LoVo (cell line): ENCODE measurements at regions not wholly inside any gene's neighbourhood (a gene's known extent, or its start where the extent isn't known, plus 50 kb on each side); places are given as distances from the start of the nearest gene placed in this dataset.
"Not testable (repeated sequence)": the region's sequence is repeated elsewhere in the genome, so short reads cannot be mapped to it uniquely, and the experiment has no call there.

Experiments
- DNase-seq: peaks from one replicate; pipeline ENCODE4 v3.0.0-alpha.2; 2016; ENCODE audit warnings: low spot score

DNA sequence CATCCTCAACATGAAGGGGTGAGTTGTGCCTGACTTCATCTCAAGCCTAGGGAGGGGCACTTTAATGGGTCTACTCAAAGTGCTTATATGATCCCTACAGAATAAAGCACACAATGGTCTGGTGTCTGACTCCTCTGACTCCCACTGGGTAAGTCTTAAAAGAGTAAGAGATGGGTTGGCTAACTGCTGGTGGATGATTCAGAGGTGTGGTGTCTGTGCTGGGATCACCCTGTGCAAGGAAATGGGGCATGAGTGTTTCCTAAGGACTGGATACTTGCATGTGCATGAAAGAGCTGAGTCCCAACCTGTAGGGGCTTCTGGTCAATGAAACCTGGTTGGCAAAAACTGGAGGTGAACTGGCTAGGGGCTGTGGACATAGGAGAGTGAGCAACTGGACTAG, 158.8 kb downstream of the IL20RB start:
- DNase-seq = no peak

DNA sequence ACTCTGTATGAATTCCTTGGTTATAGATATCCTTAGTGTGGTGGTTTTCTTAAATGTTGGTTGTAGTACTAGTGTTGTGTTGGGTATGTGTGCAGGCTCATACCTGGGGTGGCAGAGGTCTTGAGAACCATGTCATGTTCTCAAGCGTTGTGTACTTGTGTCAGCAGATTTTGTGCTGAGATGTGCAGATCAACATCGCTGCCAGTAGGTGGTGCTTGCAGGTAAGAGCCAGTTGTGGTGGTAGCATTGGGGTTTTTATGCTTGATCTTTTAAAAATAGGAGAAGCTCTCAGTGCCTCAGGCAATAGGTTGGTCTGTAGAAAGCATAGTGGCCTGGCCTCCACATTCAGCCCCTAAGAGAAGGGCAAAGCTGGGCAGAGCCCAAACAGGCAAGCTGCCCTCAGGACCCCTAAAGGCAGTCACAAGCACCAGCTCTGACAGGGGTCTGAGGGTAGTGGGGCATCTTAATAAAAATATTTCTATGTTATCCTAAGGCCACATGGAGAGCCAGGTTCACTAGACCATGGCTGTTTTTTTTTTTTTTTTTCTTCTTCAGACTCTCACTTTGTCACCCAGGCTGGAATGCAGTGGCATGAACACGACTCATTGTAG, 164.0 kb downstream of the IL20RB start:
- peak; percentile 6 for DNase-seq

DNA sequence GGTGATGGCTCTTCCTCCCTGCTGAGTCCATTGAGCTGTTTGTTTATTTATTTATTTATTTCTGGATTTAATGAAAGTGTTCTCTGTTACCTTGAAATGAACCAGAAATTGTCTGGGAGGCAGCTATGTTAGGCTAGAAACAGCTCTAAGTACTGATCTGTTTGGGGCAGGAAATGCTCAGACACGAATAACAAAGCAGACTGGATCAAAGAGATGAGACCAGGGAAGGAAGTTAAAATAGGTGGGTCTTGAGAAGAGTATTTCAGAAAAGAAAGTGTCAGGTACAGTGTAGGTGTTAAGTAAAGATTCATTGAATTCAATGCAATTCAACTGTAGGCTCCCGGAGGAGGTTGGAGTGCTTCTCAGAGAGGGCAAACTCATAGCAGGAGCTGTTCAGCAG, 173.3 kb downstream of the IL20RB start:
- DNase-seq = no peak

- no peak for DNase-seq
These were observed 176.6 kb downstream of the IL20RB start for GRCh38 chr3:137134431-137134830.

DNA sequence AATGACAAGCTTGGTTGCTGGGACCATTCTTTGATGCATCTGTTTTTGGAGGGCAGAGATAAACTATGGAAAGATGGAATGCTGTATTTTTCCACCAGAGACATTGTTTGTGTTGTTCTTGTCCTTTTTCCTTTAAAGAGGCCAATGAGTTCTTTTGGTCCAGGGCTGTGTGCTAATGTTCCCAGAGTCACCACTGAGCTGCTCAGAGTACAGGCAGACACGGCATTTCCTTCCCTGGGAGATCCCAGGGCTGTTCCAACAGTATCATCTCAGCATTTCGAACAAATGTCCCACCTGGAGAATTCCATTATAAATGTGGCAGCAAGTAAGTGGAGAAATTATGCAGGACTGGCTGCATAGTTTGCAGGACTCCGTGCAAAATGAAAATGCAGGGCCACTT, 190.6 kb downstream of the IL20RB start:
- DNase-seq = no peak

DNA sequence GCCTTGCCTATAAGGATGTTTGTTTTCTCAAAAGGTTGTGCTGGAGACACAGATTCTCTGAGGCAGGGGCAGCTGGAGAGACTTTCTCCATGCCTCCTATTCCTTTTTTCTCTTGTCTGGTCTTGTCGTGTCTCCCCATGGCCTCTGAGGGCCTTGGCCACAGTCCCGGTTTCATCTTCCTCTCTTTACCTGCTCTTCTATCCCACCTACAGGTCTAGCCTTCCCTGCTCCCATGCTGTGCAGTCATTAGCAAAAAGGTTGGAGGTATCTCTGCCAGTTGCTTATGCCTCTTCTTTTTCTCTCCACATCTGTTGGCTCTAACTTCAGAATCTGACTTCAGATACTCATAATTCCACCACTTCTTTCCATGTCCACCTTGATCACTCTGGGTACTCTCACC, 191.1 kb downstream of the IL20RB start:
- DNase-seq = no peak

DNA sequence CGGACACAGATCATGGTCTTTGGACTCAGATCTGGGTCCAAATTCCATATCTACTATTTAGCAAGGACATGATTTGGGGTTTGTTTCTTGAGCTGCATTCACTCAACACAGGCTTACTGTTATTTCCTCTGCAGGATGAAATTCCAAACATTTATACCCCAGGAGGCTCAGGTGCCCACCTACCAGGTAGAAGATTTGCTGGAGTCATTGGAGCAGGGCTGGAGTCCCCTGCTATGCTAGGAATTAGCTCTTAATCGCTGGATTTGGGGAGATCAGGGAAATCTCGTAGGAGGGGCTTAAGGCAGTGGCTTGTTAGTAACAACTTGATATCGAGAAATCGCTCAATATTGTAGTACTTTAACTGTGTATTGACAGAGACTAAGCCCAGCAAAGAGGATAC, 193.0 kb downstream of the IL20RB start:
- no peak for DNase-seq

DNA sequence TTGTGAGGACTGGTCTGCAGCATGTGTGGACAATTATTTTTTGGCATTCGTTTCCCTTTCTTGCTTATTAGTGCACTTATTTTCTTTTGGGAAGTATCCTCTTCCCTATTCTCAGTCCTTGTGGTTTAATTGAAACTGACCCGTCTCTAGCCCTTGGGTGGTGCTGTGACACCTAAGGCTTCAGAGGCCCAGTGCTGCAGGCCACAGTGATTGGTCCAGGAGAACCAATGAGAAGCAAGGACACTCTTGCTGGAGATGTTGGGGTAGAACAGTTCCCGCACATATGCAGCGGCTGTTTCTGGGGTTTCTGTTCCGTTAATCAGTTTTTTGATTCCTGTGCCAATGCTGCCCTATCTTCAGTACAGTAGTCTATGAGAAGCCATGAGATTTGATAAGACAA, 195.3 kb downstream of the IL20RB start:
- DNase-seq = not testable (repeated sequence)

DNA sequence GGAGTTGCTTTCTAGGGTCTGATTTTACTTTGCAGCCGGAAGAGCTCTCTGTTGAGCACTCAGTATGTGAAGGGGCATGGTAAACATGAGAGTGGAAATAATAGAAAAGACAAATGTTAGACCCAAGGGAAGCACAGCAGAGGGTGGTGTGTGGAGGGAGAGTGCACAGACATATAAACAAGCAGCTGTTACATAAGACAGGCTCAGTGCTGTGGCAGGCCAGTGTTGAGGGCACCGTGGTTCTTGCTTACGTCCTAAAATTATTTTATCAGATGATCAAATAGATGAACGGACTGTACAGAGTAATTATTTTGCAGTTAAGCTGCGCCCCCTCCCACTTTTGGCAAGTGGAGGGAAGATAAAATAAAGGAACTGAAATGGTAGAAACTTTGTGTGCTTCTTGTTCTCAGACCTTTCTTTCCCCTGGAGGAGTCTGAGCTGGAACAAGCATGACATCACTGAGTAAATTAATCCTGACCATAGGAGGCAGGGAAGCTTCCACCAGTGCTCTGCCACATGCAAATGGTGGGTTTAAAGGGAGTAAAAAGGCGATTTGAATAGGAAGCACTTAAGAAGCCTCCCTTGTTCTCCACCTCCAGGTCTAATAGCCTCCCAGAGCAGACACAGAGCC, 205.6 kb downstream of the IL20RB start:
- no peak for DNase-seq

DNA sequence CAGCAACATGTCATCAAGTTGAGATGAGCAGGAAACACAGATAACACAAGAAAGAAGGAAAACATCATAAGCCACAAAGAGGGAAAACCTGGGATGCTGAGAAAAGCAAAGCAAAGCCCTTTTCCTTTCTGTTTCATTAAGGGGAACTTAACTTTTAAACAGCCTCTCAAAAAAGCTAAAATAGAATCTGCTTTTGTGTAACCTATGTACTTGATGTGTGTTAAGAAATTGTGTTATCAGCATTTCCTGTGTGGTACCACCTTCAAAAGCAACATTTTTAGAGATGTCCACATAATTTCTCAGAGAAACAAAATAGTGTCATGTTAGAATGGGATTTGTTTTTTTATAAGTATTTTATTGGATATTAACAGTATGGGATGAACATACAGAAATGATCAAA, 206.2 kb downstream of the IL20RB start:
- DNase-seq = no peak

DNA sequence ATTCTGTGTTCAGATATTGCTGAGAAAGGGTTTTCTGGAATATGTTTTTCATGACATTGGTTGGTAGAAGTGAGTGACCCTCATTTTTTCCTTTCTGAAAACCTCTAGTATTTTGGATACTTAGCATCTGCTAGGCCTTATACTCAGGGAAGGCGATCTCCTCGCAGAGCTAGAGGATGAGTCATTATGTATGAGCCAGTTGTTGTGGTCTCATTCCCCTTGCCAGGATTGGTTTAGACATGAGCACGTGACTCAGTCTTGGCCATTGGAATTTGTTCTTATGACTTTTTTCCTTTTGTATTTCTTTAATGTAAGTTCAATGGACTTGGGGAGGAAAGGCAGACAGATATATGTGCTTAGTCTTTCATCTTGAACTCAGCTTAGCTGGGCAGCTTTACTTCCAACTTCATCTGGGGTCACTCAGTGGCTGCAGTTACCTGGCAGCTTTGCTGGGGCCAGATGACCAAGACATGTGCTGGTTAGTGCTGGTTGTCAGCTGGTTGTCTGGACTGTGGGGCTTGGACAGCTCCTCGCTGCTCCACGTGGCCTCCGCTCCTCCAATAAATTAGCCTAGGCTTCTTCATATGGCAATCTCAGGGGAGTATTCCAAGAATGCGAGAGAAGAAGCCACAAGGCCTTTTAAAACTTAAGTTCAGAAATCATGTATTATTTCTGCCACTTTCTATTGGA, 207.5 kb downstream of the IL20RB start:
- DNase-seq = no peak

GRCh38 chr3:137171834-137172603, 214.2 kb downstream of the IL20RB start:
- no peak for DNase-seq

DNA sequence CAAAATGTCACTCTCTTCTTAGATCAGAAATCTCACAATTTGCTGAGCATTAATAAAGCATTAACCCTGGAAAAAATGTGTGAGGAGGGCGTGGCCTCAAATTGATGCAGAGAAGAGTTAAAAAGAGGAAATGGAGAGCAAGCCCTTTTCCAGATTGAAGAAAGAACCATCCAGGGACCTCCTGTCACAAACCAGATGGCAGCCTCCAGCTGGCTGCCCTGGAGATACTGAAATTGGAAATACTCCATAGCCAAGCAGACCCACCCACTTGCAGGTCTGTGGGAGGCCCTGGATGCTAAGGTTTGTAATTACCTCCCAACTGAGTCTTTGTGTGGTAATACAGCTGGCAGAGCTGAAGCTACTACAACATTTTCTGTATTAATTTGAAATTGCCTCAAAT, 214.9 kb downstream of the IL20RB start:
- no peak for DNase-seq

DNA sequence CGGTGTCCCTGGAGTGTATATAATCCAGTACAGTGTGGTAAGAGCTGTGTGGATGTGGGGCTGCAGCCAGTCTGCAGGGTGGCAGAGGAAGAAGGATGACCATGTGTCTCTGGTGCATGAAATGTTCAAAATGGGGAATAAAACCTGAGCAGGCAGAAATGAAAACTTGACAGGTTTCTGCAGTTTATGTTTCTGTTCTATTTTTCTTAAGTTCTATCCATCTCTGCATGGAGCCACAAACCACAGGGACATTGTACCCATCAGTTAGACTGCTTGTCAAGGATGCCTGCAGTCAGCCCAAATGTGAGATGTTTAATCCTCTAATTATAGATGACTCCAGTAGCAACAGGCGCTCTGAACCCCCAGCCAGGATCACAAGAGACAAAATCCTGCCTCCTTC, 216.7 kb downstream of the IL20RB start:
- DNase-seq = no peak

- no peak for DNase-seq
These were observed 222.4 kb downstream of the IL20RB start for GRCh38 chr3:137180220-137180619.

DNA sequence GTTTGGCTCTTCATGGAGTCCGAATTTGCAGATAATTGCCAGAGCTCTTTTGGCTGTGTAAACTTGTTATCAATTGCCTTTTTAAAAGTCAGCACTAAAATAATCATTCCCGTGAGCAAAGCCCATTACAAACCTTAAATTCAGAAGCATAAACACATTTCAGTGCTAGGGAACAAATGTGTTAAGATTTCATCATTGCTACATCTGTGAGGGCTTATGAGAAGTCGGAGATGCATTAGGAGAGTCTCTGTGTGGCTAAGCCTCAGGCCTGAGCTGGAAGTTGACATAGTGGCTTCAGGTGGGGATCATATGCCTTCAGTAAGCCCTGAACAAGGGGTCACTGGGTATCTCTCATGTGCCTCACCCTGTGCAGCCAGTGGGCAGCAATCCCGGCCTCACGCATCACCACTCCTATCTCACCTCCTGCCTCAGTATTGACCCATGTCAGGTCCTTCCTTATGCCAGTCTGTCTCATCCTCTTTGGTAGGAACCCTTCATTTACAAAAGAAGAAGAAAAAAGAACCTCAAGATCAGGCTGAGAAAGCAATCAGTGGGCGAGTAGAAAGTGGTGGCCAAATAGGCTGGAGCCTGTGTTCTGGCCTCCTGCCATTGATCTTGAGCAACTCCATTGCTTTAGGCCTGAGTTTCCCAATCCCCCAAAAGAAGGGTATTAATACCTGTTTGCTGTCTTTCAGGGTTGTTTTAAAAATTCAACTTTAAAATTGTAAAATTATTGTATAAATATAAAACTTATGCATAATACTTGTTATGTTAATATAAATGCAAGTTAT, 233.5 kb downstream of the IL20RB start:
- no peak for DNase-seq

DNA sequence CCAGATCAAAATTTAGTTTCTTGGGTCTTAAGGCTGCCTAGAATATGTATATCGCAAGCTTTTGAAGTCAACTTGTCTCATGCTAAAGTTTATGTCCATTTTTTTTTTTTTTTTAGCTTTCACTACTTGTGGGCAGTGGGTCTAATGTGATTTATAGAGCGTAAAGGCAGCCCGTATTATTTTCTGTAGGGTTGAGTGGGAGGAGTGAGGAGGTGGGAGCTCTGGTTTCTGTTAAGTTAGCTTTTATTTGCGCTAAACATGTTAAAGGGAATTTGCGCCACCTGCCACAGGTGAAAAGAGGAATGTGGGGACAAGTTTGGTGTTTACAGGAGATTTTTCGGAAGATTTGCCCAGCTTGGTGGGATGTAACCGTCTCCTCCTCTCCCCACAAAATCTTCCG, 234.2 kb downstream of the IL20RB start:
- no peak for DNase-seq

GRCh38 chr3:137194301-137194700, 236.5 kb downstream of the IL20RB start:
- no peak for DNase-seq

DNA sequence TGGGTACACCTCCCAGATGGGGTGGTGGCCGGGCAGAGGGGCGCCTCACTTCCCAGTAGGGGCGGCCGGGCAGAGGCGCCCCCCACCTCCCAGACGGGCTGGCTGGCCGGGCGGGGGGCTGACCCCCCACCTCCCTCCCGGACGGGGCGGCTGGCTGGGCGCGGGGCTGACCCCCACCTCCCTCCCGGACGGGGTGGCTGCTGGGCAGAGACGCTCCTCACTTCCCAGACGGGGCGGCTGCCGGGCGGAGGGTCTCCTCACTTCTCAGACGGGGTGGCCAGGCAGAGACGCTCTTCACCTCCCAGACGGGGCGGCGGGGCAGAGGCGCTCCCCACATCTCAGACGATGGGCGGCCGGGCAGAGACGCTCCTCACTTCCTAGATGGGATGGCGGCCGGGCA, 240.6 kb downstream of the IL20RB start:
- not testable (repeated sequence) for DNase-seq

DNA sequence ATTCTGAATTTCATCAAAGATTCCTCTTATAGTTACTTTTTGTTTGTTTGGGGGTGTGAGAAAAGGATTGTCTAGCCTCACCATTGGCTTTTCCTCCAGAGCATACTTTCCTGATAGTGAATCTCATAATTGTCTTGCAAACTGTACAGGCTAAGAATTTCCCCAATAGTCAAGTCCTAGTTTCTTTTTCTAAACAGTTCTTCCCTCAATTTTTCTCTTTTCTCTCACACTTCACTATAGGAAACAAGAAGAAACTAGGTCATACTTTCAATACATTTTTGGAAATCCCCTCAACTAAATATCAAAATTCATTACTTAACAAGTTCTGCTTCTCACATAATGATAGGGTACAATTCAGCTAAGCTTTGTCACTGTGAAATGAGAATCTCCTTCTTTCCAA, 241.9 kb downstream of the IL20RB start:
- DNase-seq = no peak

- no peak for DNase-seq
These were observed 243.3 kb downstream of the IL20RB start for GRCh38 chr3:137201066-137201465.

DNA sequence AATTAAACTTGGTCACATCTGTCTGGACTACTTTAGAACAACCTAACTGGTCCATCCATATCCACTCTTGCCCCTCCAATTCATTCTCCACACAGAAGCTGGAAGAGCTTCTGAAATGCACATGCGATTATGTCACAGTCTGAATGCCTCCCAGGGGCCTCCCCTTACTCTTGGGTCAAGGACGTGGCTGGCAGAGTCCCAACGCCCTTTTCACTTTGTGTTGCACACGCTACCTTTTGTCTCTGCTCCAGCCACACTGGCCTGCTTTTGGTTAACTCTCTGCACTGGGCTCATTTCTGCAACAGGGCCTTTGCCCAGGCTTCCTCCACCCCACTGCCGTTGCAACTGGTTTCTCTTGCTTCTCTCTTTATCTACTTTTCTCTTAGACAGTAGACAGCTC, 245.2 kb downstream of the IL20RB start:
- no peak for DNase-seq
